ENCODE measurements at regions not wholly inside any gene's neighbourhood (a gene's known extent, or its start where the extent isn't known, plus 50 kb on each side); places are given as distances from the start of the nearest gene placed in this dataset.
"Not testable (repeated sequence)": the region's sequence is repeated elsewhere in the genome, so short reads cannot be mapped to it uniquely, and the experiment has no call there.

DNA sequence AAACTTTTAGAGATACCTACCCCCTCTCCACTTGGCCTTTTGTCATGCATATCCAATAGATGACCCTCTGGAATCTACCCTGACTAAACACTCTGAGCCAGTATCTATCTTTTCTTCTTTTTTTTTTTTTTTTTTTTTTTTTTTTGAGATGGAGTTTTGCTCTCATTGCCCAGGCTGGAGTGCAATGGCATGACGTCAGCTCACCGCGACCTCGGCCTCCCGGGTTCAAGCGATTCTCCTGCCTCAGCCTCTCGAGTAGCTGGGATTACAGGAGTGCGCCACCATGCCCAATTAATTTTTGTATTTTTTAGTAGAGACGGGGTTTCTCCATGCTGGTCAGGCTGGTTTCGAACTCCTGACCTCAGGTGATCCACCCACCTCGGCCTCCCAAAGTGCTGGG is 50.8 kb upstream of the GRIN2B start:
- 82 to 93% (median 85%) methylated on average over 11 of the region's 11 CpGs for WGBS, 5 donors
- H3K27ac ChIP-seq; H3K36me3 ChIP-seq; H3K4me1 ChIP-seq; H3K4me3 ChIP-seq; intact Hi-C loops (cut with DNase I; ENCODE audit: low total_unique reads); H3K27me3 ChIP-seq (replicated peaks in 1 of 7); DNase-seq: not testable (repeated sequence)
- H3K9me3 ChIP-seq = peaks cover 0 to 18% (median 0%) of the 10 kb centered on the region in 8 donors

DNA sequence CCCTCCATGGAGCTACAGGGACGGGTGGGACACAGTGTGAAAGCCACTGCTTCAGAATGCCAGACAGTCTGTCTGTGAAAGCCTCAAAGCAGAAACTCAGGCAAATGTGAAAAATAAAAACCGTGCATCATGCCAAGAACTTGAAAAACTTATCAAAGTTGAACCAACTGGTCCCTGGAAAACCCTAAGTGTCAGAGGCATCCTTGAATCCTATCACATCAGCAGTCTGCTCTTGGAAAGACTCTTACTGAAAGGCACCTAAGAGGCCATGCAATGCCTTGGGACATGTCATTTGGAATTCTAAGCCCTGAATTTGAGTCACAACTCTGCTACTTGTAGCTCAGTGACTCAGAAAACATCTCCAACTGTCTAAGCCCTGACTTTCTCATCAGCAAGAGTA is 62.4 kb upstream of the GRIN2B start:
- no peak for DNase-seq
- 44 to 58% (median 47%) methylated on average over 2 of the region's 2 CpGs for WGBS, 5 donors
- Histone ChIP-seq H3K9me3 (peaks cover 0 to 13% (median 2%) of the 10 kb centered on the region in 8 donors), H3K4me3 (no peak overlapping the region), H3K36me3 (no peaks in the 10 kb centered on the region), H3K4me1 (no peaks in the 10 kb centered on the region), H3K27me3 (replicated peaks in 1 of 7) (peaks cover 0 to 5% (median 0%) of the 10 kb centered on the region in 7 donors), H3K27ac (no peak overlapping the region)
- TF ChIP-seq POLR2AphosphoS5 (IDR thresholded peaks at IDR 0.05) = no peak
- TF ChIP-seq, protein P1, sequence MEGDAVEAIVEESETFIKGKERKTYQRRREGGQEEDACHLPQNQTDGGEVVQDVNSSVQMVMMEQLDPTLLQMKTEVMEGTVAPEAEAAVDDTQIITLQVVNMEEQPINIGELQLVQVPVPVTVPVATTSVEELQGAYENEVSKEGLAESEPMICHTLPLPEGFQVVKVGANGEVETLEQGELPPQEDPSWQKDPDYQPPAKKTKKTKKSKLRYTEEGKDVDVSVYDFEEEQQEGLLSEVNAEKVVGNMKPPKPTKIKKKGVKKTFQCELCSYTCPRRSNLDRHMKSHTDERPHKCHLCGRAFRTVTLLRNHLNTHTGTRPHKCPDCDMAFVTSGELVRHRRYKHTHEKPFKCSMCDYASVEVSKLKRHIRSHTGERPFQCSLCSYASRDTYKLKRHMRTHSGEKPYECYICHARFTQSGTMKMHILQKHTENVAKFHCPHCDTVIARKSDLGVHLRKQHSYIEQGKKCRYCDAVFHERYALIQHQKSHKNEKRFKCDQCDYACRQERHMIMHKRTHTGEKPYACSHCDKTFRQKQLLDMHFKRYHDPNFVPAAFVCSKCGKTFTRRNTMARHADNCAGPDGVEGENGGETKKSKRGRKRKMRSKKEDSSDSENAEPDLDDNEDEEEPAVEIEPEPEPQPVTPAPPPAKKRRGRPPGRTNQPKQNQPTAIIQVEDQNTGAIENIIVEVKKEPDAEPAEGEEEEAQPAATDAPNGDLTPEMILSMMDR (IDR thresholded peaks at IDR 0.05 in 8 of 11, conservative IDR thresholded peaks at IDR 0.05 in 3 of 11) = no peak
- TF ChIP-seq POLR2A (IDR thresholded peaks at IDR 0.05) = no peak
- intact Hi-C loops (cut with DNase I; ENCODE audit: low total_unique reads) = no loop called here

- peaks cover 0 to 5% (median 0%) of the 10 kb centered on the region in 7 donors for H3K27me3 ChIP-seq (replicated peaks in 1 of 7)
- TF ChIP-seq, protein P1 (IDR thresholded peaks at IDR 0.05 in 8 of 11, conservative IDR thresholded peaks at IDR 0.05 in 3 of 11) = no peak
- TF ChIP-seq POLR2AphosphoS5 (IDR thresholded peaks at IDR 0.05) = no peak
- no peak for TF ChIP-seq POLR2A (IDR thresholded peaks at IDR 0.05)
- WGBS, 5 donors = 76 to 83% (median 81%) methylated on average over 4 of the region's 4 CpGs
- no peak overlapping the region for H3K27ac ChIP-seq
- H3K9me3 ChIP-seq = no peaks in the 10 kb centered on the region
- no peaks in the 10 kb centered on the region for H3K4me1 ChIP-seq
- intact Hi-C loops (cut with DNase I; ENCODE audit: low total_unique reads) = no loop called here
- DNase-seq = no peak
- no peak overlapping the region for H3K4me3 ChIP-seq
- H3K36me3 ChIP-seq = no peaks in the 10 kb centered on the region
Measured at GRCh38 chr12:14048941-14049545, 67.6 kb upstream of the GRIN2B start.

GRCh38 chr12:14057895-14058294 is 76.5 kb upstream of the GRIN2B start:
- TF ChIP-seq, protein P1 (IDR thresholded peaks at IDR 0.05 in 8 of 11, conservative IDR thresholded peaks at IDR 0.05 in 3 of 11) = no peak
- no peaks in the 10 kb centered on the region for H3K4me1 ChIP-seq
- 64 to 80% (median 76%) methylated on average over 7 of the region's 7 CpGs for WGBS, 5 donors
- no peak for DNase-seq
- intact Hi-C loops (cut with DNase I; ENCODE audit: low total_unique reads) = no loop called here
- no peaks in the 10 kb centered on the region for H3K36me3 ChIP-seq
- no peaks in the 10 kb centered on the region for H3K27me3 ChIP-seq (replicated peaks in 1 of 7)
- no peaks in the 10 kb centered on the region for H3K9me3 ChIP-seq
- no peak overlapping the region for H3K27ac ChIP-seq
- H3K4me3 ChIP-seq = no peak overlapping the region

DNA sequence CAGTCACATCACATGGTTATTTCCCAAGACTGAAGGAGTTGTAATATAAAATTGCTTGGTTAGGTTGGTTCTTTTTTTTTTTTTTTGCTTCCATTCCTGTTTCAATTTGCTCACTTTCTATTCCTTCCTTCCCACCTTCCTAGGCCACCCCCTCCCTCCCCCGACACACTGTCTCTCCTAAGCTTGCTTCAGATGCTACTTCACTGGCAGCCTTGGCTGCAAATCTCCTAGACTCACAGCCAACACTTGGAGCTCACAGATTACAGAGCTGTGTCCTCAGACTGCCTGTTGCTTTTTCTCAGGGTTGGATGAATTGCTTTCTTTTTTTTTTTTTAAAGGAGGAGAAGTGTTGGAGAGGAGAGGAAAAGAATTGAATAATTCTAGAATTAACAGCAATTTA is 77.3 kb upstream of the GRIN2B start:
- Histone ChIP-seq H3K36me3 (no peaks in the 10 kb centered on the region), H3K27ac (no peak overlapping the region), H3K4me3 (no peak overlapping the region), H3K4me1 (no peaks in the 10 kb centered on the region), H3K9me3 (no peaks in the 10 kb centered on the region), H3K27me3 (replicated peaks in 1 of 7) (no peaks in the 10 kb centered on the region)
- intact Hi-C loops (cut with DNase I; ENCODE audit: low total_unique reads) = no loop called here
- no peak for DNase-seq
- WGBS, 5 donors = 59 to 81% (median 67%) methylated on average over 1 of the region's 1 CpG
- TF ChIP-seq, protein P1 (IDR thresholded peaks at IDR 0.05 in 8 of 11, conservative IDR thresholded peaks at IDR 0.05 in 3 of 11) = no peak
- TF ChIP-seq POLR2AphosphoS5 (IDR thresholded peaks at IDR 0.05) (no peak), POLR2A (IDR thresholded peaks at IDR 0.05) (no peak)

Measured in spleen (tissue), 11 donors.